HT-29 (cell line): ENCODE measurements at regions not wholly inside any gene's neighbourhood (a gene's known extent, or its start where the extent isn't known, plus 50 kb on each side); places are given as distances from the start of the nearest gene placed in this dataset.

Experiments used
- DNase-seq: peaks from one replicate; pipeline ENCODE4 v3.0.0-alpha.2; 2015; ENCODE audit warnings: low spot score

- no peak for DNase-seq
These were observed 100.5 kb upstream of the SSTR1 start for GRCh38 chr14:38107216-38107631.

DNA sequence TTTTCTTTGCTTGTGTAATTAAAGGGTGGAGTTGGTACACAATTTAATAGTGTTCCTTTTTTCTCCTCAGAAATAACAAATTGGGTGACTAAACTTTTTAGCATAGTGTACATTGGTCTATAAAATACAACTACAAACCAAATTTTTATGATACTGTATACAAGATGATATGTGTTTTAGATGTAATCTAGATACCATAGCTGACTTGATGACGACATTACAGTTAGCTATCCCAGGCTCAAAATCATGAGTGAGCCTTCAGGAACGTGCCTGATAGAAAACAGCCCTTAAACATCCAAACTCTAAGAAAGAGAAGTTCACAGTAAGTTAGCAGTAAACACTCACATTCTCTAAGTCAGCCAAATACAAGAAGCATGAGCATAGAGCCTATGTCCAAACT lies 99.0 kb upstream of the SSTR1 start:
- no peak for DNase-seq

DNA sequence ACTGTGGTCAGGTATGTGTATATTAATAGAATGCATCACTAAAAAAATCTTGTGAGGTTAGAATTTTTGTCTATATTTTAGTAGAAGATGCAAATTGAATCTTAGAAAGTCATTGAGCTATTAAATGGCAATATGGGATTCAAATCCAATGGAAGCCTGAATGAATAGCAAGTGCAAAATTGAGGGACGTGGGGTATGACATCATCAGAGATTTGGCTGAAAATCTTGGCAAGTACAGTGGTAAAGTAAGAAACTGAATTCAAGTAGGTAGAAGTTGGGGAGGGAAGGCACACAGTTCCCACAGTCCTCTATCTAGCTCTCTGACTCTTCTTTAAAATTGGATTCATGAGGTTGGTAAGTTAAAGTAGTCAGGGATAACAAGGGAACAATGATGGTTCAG lies 97.4 kb upstream of the SSTR1 start:
- no peak for DNase-seq

- no peak for DNase-seq
These were observed 96.7 kb upstream of the SSTR1 start for GRCh38 chr14:38111046-38111445.

DNA sequence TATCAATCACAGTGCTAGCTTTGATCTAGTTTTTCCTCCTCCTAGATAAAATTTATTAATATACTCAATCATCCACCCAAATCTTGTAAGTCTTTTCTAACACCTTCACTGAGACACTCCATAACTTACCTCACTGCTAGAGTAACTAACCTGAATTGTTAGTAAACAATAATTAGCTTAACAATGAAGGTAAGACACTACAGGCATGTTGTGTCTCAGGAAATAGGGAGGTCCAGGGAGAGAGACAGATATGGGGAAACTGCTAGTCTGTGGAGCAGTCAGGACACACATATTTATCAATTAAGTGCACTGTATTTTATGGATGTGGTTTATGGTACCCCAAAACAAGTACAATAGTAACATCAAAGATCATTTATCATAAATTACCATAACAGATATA lies 94.2 kb upstream of the SSTR1 start:
- DNase-seq = no peak

GRCh38 chr14:38116895-38117294 lies 90.8 kb upstream of the SSTR1 start:
- no peak for DNase-seq

DNA sequence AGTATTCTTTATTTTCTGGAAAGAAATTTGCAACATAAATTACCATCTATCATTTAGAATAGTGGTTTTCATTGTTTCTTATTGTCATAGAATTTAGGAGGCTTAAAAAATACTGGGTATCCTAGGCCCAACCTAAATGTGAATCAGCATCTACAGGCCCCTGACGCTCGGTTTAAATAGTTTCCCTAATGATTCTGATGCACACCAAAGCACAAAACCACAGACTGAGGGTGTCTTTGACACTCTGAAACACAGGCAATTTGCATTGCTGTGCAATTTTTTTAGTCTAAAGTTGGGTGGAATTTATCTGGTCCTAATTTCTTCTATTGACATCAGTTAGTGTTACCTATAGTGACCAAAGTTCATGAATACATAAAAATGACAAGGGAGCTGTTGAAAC lies 87.6 kb upstream of the SSTR1 start:
- DNase-seq = no peak

GRCh38 chr14:38121320-38122020 lies 86.2 kb upstream of the SSTR1 start:
- DNase-seq = no peak

DNA sequence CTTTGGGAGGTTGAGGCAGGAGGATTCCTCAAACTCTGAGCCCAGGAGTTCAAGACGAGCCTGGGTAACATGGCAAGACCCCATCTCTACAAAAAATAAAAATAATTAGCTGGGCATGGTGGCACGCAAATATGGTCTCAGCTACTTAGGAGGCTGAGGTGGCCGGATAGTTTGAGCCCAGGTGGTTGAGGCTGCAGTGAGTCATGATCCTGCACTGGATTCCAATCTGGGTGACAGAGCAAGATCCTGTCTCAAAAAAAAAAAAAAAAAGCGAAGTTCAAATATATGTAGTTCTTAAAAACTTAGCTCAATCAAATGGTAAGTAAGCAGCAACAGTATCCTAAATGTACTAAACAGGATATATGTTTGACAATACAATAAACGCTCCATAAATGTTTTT lies 85.5 kb upstream of the SSTR1 start:
- DNase-seq = no peak

DNA sequence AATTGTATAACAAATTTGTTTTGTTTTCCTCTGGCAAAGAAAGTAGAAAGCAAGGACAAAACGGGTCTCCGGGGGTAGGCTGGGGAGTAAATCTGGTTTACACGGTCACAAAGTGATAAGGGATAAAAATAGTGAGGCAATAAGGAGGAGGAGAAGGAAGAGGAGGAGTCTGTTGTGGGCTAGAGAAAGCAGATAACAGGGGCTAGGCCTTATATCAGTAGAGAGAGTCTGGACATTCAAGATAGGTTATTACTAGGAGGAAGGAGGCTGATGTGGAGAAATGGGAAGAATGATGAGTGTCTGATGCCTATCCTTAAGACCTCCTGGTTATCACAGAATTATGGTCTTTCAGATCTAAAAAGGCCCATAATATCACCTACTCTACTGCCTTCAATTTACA lies 83.2 kb upstream of the SSTR1 start:
- DNase-seq = no peak

GRCh38 chr14:38125481-38126037 lies 82.1 kb upstream of the SSTR1 start:
- no peak for DNase-seq

GRCh38 chr14:38127356-38127755 lies 80.3 kb upstream of the SSTR1 start:
- no peak for DNase-seq

DNA sequence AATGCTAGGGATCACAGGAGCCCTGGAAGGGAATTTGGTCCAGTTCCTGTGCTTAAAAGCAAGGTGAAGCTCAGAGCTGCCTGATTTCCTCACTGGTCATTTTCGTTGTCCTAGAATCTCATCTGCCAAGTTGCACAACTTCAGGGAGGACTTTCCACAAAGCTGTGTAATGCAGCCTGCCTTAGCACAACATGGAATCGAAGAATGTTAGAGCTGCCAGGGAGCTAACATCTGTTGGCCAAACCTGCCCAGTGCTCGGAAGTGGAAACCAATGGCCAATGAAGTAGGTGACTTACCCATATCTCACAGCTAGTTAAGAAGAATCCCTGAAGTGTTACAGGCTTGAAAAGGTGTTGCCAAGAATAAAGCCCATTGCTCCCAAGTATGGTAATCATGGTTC lies 79.9 kb upstream of the SSTR1 start:
- DNase-seq = no peak

DNA sequence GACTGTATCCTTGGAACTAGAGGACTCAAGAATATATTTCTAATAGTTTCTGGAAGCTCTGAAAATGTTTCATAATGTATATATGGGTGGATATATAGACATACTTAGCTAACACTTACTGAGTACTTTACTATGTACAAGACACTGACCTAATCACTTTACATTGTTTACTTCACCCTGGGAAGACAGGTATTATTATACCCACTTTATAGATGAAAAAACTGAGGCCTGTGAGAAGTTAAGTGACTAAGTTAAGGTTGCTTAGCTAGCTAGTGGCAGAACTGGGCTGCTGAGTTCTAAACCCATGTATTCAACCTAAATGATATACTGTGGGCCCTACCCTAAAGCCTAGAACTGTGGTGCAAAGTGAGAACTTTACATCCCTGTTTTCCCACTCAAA lies 79.1 kb upstream of the SSTR1 start:
- no peak for DNase-seq

DNA sequence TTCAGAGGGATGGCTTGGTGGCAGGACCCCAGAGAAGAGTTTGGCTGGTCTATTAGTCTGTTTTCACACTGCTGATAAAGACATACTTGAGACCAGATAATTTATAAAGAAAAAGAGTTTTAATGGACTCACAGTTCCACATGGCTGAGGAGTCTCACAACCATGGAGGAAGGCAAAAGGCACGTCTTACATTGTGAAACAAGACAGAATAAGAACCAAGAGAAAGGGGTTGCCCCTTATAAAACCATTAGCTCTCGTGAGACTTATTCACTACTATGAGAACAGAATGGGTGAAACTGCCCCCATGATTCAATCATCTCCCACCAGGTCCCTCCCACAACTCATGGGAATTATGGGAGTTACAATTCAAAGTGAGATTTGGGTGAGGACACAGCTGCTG lies 78.5 kb upstream of the SSTR1 start:
- DNase-seq = no peak

- no peak for DNase-seq
These were observed 78.0 kb upstream of the SSTR1 start for GRCh38 chr14:38129705-38130104.

DNA sequence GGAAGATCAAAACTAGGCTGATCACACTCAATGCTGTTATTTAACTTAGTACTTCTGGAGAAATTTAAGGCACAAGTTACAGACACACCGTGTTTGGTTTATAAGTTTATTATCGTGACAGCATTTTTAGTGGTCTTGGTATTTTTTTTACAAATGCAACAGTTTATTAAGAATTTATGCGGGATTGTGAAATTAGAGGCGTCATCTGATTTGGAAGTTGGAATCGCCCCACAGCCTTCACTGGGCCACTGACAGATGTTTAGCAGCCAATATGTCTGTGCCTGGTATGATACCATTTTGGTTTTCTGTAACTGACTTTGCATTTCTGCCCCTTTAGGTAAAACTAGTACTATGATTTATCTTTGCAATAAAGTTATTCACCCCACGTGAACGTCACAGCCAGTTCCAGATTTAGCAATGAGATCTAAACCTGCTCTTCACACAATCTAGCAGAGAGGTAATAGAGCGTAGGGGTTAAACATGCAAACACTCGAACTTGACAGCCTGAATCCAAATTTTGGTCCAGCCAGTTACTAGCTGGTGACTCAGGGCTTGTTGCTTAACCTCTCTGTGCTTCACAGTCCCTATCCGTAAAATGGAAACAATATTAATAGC lies 73.2 kb upstream of the SSTR1 start:
- no peak for DNase-seq

DNA sequence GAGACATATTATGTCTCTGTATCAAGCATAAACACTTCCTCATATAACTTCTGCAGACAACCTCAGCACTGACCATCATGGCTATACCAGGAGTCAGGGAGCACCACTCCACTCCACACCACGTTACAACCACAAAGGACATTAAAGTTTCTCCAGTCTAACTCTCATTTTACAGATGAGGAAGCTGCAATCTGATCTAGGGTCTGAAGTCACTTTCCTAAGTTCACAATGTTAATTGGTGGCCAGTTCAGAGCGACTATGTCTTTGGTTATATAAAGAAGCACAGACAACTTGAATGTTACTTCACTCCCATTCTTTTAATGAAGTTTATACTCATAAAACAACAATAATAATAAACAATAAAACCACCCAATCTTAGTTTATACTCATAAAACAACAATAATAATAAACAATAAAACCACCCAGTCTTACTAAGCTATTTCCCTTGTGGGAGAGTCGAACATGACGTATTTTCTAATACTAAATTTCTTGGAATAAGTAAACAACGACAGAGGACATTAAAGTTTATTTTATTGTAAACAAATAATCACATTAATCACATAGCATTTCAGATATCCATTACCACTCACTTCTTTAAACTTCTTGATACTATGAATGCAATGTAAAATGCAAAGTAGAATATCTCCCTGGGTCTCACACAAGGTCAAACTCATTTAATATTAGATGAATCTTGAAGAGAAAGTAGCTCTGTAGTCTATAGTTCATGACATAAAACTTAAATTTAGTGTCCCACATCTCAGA lies 72.4 kb upstream of the SSTR1 start:
- DNase-seq = no peak

GRCh38 chr14:38137005-38137404 lies 70.7 kb upstream of the SSTR1 start:
- DNase-seq = no peak

- no peak for DNase-seq
These were observed 69.1 kb upstream of the SSTR1 start for GRCh38 chr14:38138473-38139138.

DNA sequence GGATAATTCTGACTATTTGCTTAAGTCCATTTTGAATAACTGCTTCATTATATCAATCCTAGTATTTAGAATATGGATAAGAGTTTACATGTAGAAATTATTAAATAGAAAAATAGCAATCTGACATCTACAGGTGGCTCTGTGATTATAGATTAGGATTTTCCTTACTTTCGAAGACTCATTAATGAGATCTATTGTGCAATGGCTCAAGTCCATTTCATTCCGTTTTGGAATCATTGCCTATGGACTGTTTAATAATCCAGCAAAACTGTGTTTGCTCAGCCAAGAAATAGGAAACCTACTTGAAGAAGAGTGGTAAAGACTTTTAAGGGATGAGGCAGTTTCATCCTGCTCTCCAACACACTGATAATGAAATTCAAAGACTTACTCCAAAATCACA lies 67.8 kb upstream of the SSTR1 start:
- DNase-seq = no peak

GRCh38 chr14:38143170-38143569 lies 64.5 kb upstream of the SSTR1 start:
- DNase-seq = no peak
